IPS-15b (cell line): ENCODE measurements at regions not wholly inside any gene's neighbourhood (a gene's known extent, or its start where the extent isn't known, plus 50 kb on each side); places are given as distances from the start of the nearest gene placed in this dataset.
"Not testable (repeated sequence)": the region's sequence is repeated elsewhere in the genome, so short reads cannot be mapped to it uniquely, and the experiment has no call there.

Experiments
- H3K27me3 ChIP-seq: one replicate; pipeline ENCODE4 v1.6.1; 2013; ENCODE audit warnings: low read length; ENCODE audit not compliant: control insufficient read depth, insufficient read depth
- H3K36me3 ChIP-seq: one replicate; pipeline ENCODE4 v1.6.1; 2013; ENCODE audit warnings: low read length; ENCODE audit not compliant: control insufficient read depth, insufficient read depth
- H3K4me1 ChIP-seq: one replicate; pipeline ENCODE4 v1.6.1; 2013; ENCODE audit warnings: mild to moderate bottlenecking, low read length; ENCODE audit not compliant: control insufficient read depth, insufficient read depth
- H3K4me3 ChIP-seq: one replicate; pipeline ENCODE4 v1.5.1; 2013; ENCODE audit warnings: low read depth, low read length
- H3K9ac ChIP-seq: one replicate; pipeline ENCODE4 v1.6.1; 2013; ENCODE audit warnings: low read depth, mild to moderate bottlenecking, low read length
- H3K9me3 ChIP-seq: one replicate; pipeline ENCODE4 v1.6.1; 2013; ENCODE audit warnings: mild to moderate bottlenecking, low read length; ENCODE audit not compliant: control insufficient read depth, insufficient read depth

GRCh38 chr11:109514313-109515018 lies 92.5 kb downstream of the C11orf87 start:
- H3K4me1 ChIP-seq: no peaks in the 10 kb centered on the region
- H3K4me3 ChIP-seq: no peak overlapping the region
- H3K27me3 ChIP-seq: no peaks in the 10 kb centered on the region
- no peak overlapping the region for H3K9ac ChIP-seq
- no peaks in the 10 kb centered on the region for H3K36me3 ChIP-seq
- no peaks in the 10 kb centered on the region for H3K9me3 ChIP-seq

GRCh38 chr11:109519253-109519652 lies 97.3 kb downstream of the C11orf87 start:
- Histone ChIP-seq H3K9me3 (no peaks in the 10 kb centered on the region), H3K27me3 (no peaks in the 10 kb centered on the region), H3K4me3 (no peak overlapping the region), H3K36me3 (no peaks in the 10 kb centered on the region), H3K4me1 (no peaks in the 10 kb centered on the region), H3K9ac (no peak overlapping the region)

GRCh38 chr11:109521571-109522086 lies 99.6 kb downstream of the C11orf87 start:
- no peaks in the 10 kb centered on the region for H3K4me1 ChIP-seq
- no peaks in the 10 kb centered on the region for H3K36me3 ChIP-seq
- no peak overlapping the region for H3K4me3 ChIP-seq
- no peaks in the 10 kb centered on the region for H3K9me3 ChIP-seq
- no peaks in the 10 kb centered on the region for H3K27me3 ChIP-seq
- no peak overlapping the region for H3K9ac ChIP-seq

GRCh38 chr11:109522116-109522755 lies 100.2 kb downstream of the C11orf87 start:
- Histone ChIP-seq H3K9me3 (no peaks in the 10 kb centered on the region), H3K4me1 (no peaks in the 10 kb centered on the region), H3K36me3 (no peaks in the 10 kb centered on the region), H3K27me3 (no peaks in the 10 kb centered on the region), H3K9ac (no peak overlapping the region), H3K4me3 (no peak overlapping the region)

- H3K9me3 ChIP-seq, H3K4me3 ChIP-seq, H3K36me3 ChIP-seq, H3K4me1 ChIP-seq, H3K27me3 ChIP-seq, H3K9ac ChIP-seq: not testable (repeated sequence)
Observed at GRCh38 chr11:109525636-109526035, 103.6 kb downstream of the C11orf87 start.

GRCh38 chr11:109526061-109526460 lies 104.1 kb downstream of the C11orf87 start:
- no peaks in the 10 kb centered on the region for H3K27me3 ChIP-seq
- H3K9me3 ChIP-seq: no peaks in the 10 kb centered on the region
- no peaks in the 10 kb centered on the region for H3K36me3 ChIP-seq
- H3K4me3 ChIP-seq: no peak overlapping the region
- no peaks in the 10 kb centered on the region for H3K4me1 ChIP-seq
- no peak overlapping the region for H3K9ac ChIP-seq

GRCh38 chr11:109526931-109527330 lies 104.9 kb downstream of the C11orf87 start:
- no peaks in the 10 kb centered on the region for H3K36me3 ChIP-seq
- H3K4me3 ChIP-seq: no peak overlapping the region
- no peaks in the 10 kb centered on the region for H3K4me1 ChIP-seq
- H3K9ac ChIP-seq: no peak overlapping the region
- H3K27me3 ChIP-seq: no peaks in the 10 kb centered on the region
- H3K9me3 ChIP-seq: no peaks in the 10 kb centered on the region

- no peaks in the 10 kb centered on the region for H3K4me1 ChIP-seq
- no peak overlapping the region for H3K9ac ChIP-seq
- H3K36me3 ChIP-seq: no peaks in the 10 kb centered on the region
- H3K27me3 ChIP-seq: no peaks in the 10 kb centered on the region
- H3K4me3 ChIP-seq: no peak overlapping the region
- no peaks in the 10 kb centered on the region for H3K9me3 ChIP-seq
Observed at GRCh38 chr11:109527496-109527895, 105.5 kb downstream of the C11orf87 start.

- Histone ChIP-seq H3K9ac (no peak overlapping the region), H3K36me3 (no peaks in the 10 kb centered on the region), H3K4me1 (no peaks in the 10 kb centered on the region), H3K27me3 (no peaks in the 10 kb centered on the region), H3K9me3 (no peaks in the 10 kb centered on the region), H3K4me3 (no peak overlapping the region)
Observed at GRCh38 chr11:109547356-109548027, 125.5 kb downstream of the C11orf87 start.

- H3K4me1 ChIP-seq: no peaks in the 10 kb centered on the region
- no peaks in the 10 kb centered on the region for H3K36me3 ChIP-seq
- no peak overlapping the region for H3K4me3 ChIP-seq
- H3K9me3 ChIP-seq: no peaks in the 10 kb centered on the region
- H3K27me3 ChIP-seq: no peaks in the 10 kb centered on the region
- no peak overlapping the region for H3K9ac ChIP-seq
Observed at GRCh38 chr11:109552376-109552775, 130.4 kb downstream of the C11orf87 start.

- H3K27me3 ChIP-seq: no peaks in the 10 kb centered on the region
- no peaks in the 10 kb centered on the region for H3K4me1 ChIP-seq
- H3K4me3 ChIP-seq: no peak overlapping the region
- no peak overlapping the region for H3K9ac ChIP-seq
- H3K9me3 ChIP-seq: no peaks in the 10 kb centered on the region
- no peaks in the 10 kb centered on the region for H3K36me3 ChIP-seq
Observed at GRCh38 chr11:109553284-109553683, 131.3 kb downstream of the C11orf87 start.

GRCh38 chr11:109554951-109555350 lies 133.0 kb downstream of the C11orf87 start:
- Histone ChIP-seq H3K4me1 (no peaks in the 10 kb centered on the region), H3K9me3 (no peaks in the 10 kb centered on the region), H3K27me3 (no peaks in the 10 kb centered on the region), H3K36me3 (no peaks in the 10 kb centered on the region), H3K9ac (no peak overlapping the region), H3K4me3 (no peak overlapping the region)
